IMR-90 (cell line): ENCODE measurements at regions not wholly inside any gene's neighbourhood (a gene's known extent, or its start where the extent isn't known, plus 50 kb on each side); places are given as distances from the start of the nearest gene placed in this dataset.

ENCODE experiments used
- ATAC-seq: fragments of 200-7000 bp; cut with Tn5 transposase; 2 replicates; pipeline ENCODE4 v1.9.1; 2020; ENCODE audit warnings: low read depth, mild to moderate bottlenecking, moderate library complexity
- BruUV-seq: library from RNA; stranded (reverse); fragments of 400-500 nt; replicated peaks from 2 replicates; lab custom pipeline; 2021; lab: Mats Ljungman, UMichigan
- CTCF ChIA-PET: fragments of 300-600 bp; formaldehyde crosslinking; extraction: SDS; loops from one replicate; lab custom pipeline; 2021; ENCODE audit warnings: antibody characterized with exemption; lab: Yijun Ruan, JAX
- POLR2A ChIA-PET: fragments of 300-600 bp; sonication (Branson Sonifier 250); formaldehyde crosslinking; loops from one replicate; lab custom pipeline; 2022; ENCODE audit warnings: antibody characterized with exemption; ENCODE audit not compliant: unreplicated experiment; lab: Charles Lee
- DNase-seq: peaks from one replicate; pipeline ENCODE4 v3.0.0; 2013
- H2AFZ ChIP-seq: replicated peaks from 2 replicates; pipeline ENCODE3; 2013; ENCODE audit warnings: low read length, mild to moderate bottlenecking; ENCODE audit not compliant: poor library complexity
- H2AK5ac ChIP-seq: 2 replicates; pipeline ENCODE4 v1.6.1; 2013; ENCODE audit warnings: low read depth, low read length, inconsistent platforms
- H2AK9ac ChIP-seq: replicated peaks from 2 replicates; pipeline ENCODE3; 2013; ENCODE audit warnings: mild to moderate bottlenecking, low read depth, low read length, moderate library complexity; ENCODE audit not compliant: poor library complexity
- H2BK120ac ChIP-seq: 2 replicates; pipeline ENCODE4 v1.6.1; 2013; ENCODE audit warnings: low read depth, low read length, inconsistent platforms
- H2BK15ac ChIP-seq: 3 replicates; pipeline ENCODE4 v1.6.1; 2013; ENCODE audit warnings: low read depth, low read length, inconsistent platforms
- H2BK20ac ChIP-seq: 2 replicates; pipeline ENCODE4 v1.6.1; 2013; ENCODE audit warnings: low read depth, mild to moderate bottlenecking, inconsistent platforms, low read length, moderate library complexity
- H2BK5ac ChIP-seq: 2 replicates; pipeline ENCODE4 v1.6.1; 2013; ENCODE audit warnings: mild to moderate bottlenecking, low read depth, low read length, inconsistent platforms; ENCODE audit not compliant: poor library complexity, severe bottlenecking
- H3K14ac ChIP-seq: replicated peaks from 2 replicates; pipeline ENCODE4 v1.6.1; 2013; ENCODE audit warnings: low read depth, low read length, inconsistent platforms
- H3K18ac ChIP-seq: 2 replicates; pipeline ENCODE4 v1.6.1; 2013; ENCODE audit warnings: low read depth, low read length, control low read depth
- H3K23ac ChIP-seq: 2 replicates; pipeline ENCODE4 v1.6.1; 2013; ENCODE audit warnings: low read depth, low read length, inconsistent platforms
- H3K27ac ChIP-seq: 2 replicates; pipeline ENCODE4 v1.5.1; 2013; ENCODE audit warnings: mild to moderate bottlenecking, control low read depth, low read length; ENCODE audit not compliant: insufficient read depth
- H3K27me3 ChIP-seq: 2 replicates; pipeline ENCODE4 v1.6.1; 2013; ENCODE audit warnings: low read length; ENCODE audit not compliant: control insufficient read depth, insufficient read depth
- H3K36me3 ChIP-seq: 2 replicates; pipeline ENCODE4 v1.6.1; 2013; ENCODE audit warnings: low read length, mixed read lengths; ENCODE audit not compliant: control insufficient read depth, insufficient read depth
- H3K4ac ChIP-seq: 2 replicates; pipeline ENCODE4 v1.6.1; 2013; ENCODE audit warnings: low read depth, low read length, inconsistent platforms
- H3K4me1 ChIP-seq: 2 replicates; pipeline ENCODE4 v1.6.1; 2013; ENCODE audit warnings: low read length, mixed read lengths; ENCODE audit not compliant: control insufficient read depth, insufficient read depth
- H3K4me2 ChIP-seq: 2 replicates; pipeline ENCODE4 v1.6.1; 2013; ENCODE audit warnings: low read depth, mild to moderate bottlenecking, control low read depth, low read length, moderate library complexity
- H3K4me3 ChIP-seq: 2 replicates; pipeline ENCODE4 v1.5.1; 2013; ENCODE audit warnings: low read depth, mild to moderate bottlenecking, control low read depth, low read length, moderate library complexity; ENCODE audit not compliant: insufficient read depth
- H3K56ac ChIP-seq: 2 replicates; pipeline ENCODE4 v1.6.1; 2013; ENCODE audit warnings: low read length, inconsistent platforms; ENCODE audit not compliant: insufficient read depth; ENCODE audit errors: extremely low read depth
- H3K79me1 ChIP-seq, 2 experiments: 2 replicates each; pipeline ENCODE4 v1.6.1; 2013; ENCODE audit warnings: low read length in 2 of 2, inconsistent platforms in 1 of 2, low read depth in 1 of 2
- H3K9ac ChIP-seq: 2 replicates; pipeline ENCODE4 v1.6.1; 2013; ENCODE audit warnings: low read depth, low read length, control low read depth
- H3K9me1 ChIP-seq: 2 replicates; pipeline ENCODE4 v1.6.1; 2013; ENCODE audit warnings: low read length, inconsistent platforms; ENCODE audit not compliant: insufficient read depth
- H3K9me3 ChIP-seq: 2 replicates; pipeline ENCODE4 v1.6.1; 2013; ENCODE audit warnings: low read length; ENCODE audit not compliant: control insufficient read depth, insufficient read depth
- H4K20me1 ChIP-seq: 2 replicates; pipeline ENCODE4 v1.6.1; 2013; ENCODE audit warnings: low read length, inconsistent platforms; ENCODE audit not compliant: insufficient read depth
- H4K5ac ChIP-seq: 2 replicates; pipeline ENCODE4 v1.6.1; 2013; ENCODE audit warnings: mild to moderate bottlenecking, low read depth, low read length, control low read depth
- H4K8ac ChIP-seq, 2 experiments: 2 replicates each; pipeline ENCODE4 v1.6.1; 2013; ENCODE audit warnings: low read depth in 2 of 2, low read length in 2 of 2, control low read depth in 1 of 2, inconsistent platforms in 1 of 2
- H4K91ac ChIP-seq: 2 replicates; pipeline ENCODE4 v1.6.1; 2013; ENCODE audit warnings: low read depth, low read length, inconsistent platforms; ENCODE audit not compliant: insufficient read depth
- CEBPB ChIP-seq: IDR thresholded peaks from 2 replicates; pipeline ENCODE4 v1.6.1; 2012; ENCODE audit warnings: low read depth, low read length, improper control_type of control experiment
- CHD1 ChIP-seq: IDR thresholded peaks from 2 replicates; pipeline ENCODE4 v1.6.1; 2012; ENCODE audit warnings: low read depth, low read length, improper control_type of control experiment
- CTCF ChIP-seq: conservative IDR thresholded peaks from 2 replicates; pipeline ENCODE4 v1.5.1; 2012; ENCODE audit warnings: mild to moderate bottlenecking, low read depth, low read length, improper control_type of control experiment
- ELK1 ChIP-seq: fragments of 150-350 bp; IDR thresholded peaks from 2 replicates; pipeline ENCODE4 v1.6.1; 2016; ENCODE audit warnings: low read depth, mild to moderate bottlenecking, low read length, moderate library complexity, borderline replicate concordance
- MAFK ChIP-seq: IDR thresholded peaks from 2 replicates; pipeline ENCODE4 v1.6.1; 2012; ENCODE audit warnings: low read depth, low read length, improper control_type of control experiment
- NFE2L2 ChIP-seq: fragments of 150-350 bp; IDR thresholded peaks from 2 replicates; pipeline ENCODE4 v1.6.1; 2016; ENCODE audit warnings: low read depth, mild to moderate bottlenecking, low read length
- POLR2A ChIP-seq: IDR thresholded peaks from 2 replicates; pipeline ENCODE4 v1.6.1; 2012; ENCODE audit warnings: mild to moderate bottlenecking, low read depth, low read length
- RAD21 ChIP-seq: IDR thresholded peaks from 2 replicates; pipeline ENCODE4 v1.6.1; 2012; ENCODE audit warnings: low read length, improper control_type of control experiment
- RCOR1 ChIP-seq: IDR thresholded peaks from 2 replicates; pipeline ENCODE4 v1.6.1; 2012; ENCODE audit warnings: mild to moderate bottlenecking, low read length, improper control_type of control experiment; ENCODE audit not compliant: insufficient replicate concordance
- WGBS, 2 experiments: methylation state at CpG; one replicate each; pipeline versions ENCODE4 v1.1.5 to v1.1.7; 2013; ENCODE audit warnings: missing lambda C conversion rate in 2 of 2; ENCODE audit not compliant: insufficient read length in 1 of 2; ENCODE audit errors: extremely low coverage in 2 of 2; 5-methylcytosine and 5-hydroxymethylcytosine counted together
- dilution Hi-C: fragments of 300-500 bp; cut with HindIII; formaldehyde crosslinking; loops from one replicate; pipeline ENCODE4 v1.14.3; 2018; ENCODE audit warnings: low sequenced_read_pairs; ENCODE audit not compliant: unreplicated experiment
- in situ Hi-C: fragments of 300-500 bp; cut with MboI; formaldehyde crosslinking; loops from 3 replicates; pipeline ENCODE4 v1.14.3; 2019; ENCODE audit warnings: low sequenced_read_pairs, inconsistent platforms, mixed read lengths
- intact Hi-C: fragments of 100-400 bp; cut with micrococcal nuclease; formaldehyde crosslinking; loops from 2 replicates; pipeline ENCODE4 v1.10.0; 2022
- TF ChIP-seq, protein P1 (sequence below): fragments of 150-350 bp; IDR thresholded peaks from 2 replicates; pipeline ENCODE4 v1.6.1; 2017; ENCODE audit warnings: mild to moderate bottlenecking, antibody characterized with exemption, low read length, low read depth

- no peak overlapping the region for H2AK9ac ChIP-seq
- no peak overlapping the region for H2BK5ac ChIP-seq
- no peaks in the 10 kb centered on the region for H3K9me3 ChIP-seq
- no peak overlapping the region for H4K5ac ChIP-seq
- H3K9me1 ChIP-seq: no peaks in the 10 kb centered on the region
- H3K4me3 ChIP-seq: no peak overlapping the region
- H2BK120ac ChIP-seq: no peak overlapping the region
- H2AK5ac ChIP-seq: no peak overlapping the region
- no peak overlapping the region for H3K4ac ChIP-seq
- intact Hi-C loops (no loop called here), in situ Hi-C loops (no loop called here), dilution Hi-C loops (no loop called here)
- BruUV-seq: no TSS peak
- H3K79me1 ChIP-seq: no peaks in the 10 kb centered on the region
- H4K20me1 ChIP-seq: no peaks in the 10 kb centered on the region
- H3K4me1 ChIP-seq: no peaks in the 10 kb centered on the region
- H4K91ac ChIP-seq: no peak overlapping the region
- no peak overlapping the region for H2BK15ac ChIP-seq
- ATAC-seq: no peak
- H3K36me3 ChIP-seq: no peaks in the 10 kb centered on the region
- no peak overlapping the region for H3K56ac ChIP-seq
- no peak overlapping the region for H3K9ac ChIP-seq
- H3K27me3 ChIP-seq: no peaks in the 10 kb centered on the region
- H3K14ac ChIP-seq: no peak overlapping the region
- no peak overlapping the region for H3K4me2 ChIP-seq
- no peak overlapping the region for H3K23ac ChIP-seq
- no peak overlapping the region for H4K8ac ChIP-seq
- H3K18ac ChIP-seq: no peak overlapping the region
- TF ChIP-seq MAFK (no peak), POLR2A (no peak), CEBPB (no peak), NFE2L2 (no peak), CHD1 (no peak), RAD21 (no peak), CTCF (no peak), ELK1 (no peak), RCOR1 (no peak)
- TF ChIP-seq, protein P1, sequence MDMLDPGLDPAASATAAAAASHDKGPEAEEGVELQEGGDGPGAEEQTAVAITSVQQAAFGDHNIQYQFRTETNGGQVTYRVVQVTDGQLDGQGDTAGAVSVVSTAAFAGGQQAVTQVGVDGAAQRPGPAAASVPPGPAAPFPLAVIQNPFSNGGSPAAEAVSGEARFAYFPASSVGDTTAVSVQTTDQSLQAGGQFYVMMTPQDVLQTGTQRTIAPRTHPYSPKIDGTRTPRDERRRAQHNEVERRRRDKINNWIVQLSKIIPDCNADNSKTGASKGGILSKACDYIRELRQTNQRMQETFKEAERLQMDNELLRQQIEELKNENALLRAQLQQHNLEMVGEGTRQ: no peak
- no peak overlapping the region for H2AFZ ChIP-seq
- CTCF ChIA-PET: no interaction called here
- POLR2A ChIA-PET: no interaction called here
- H2BK20ac ChIP-seq: no peak overlapping the region
- H3K27ac ChIP-seq: no peak overlapping the region
- no peak for DNase-seq
- WGBS, 2 experiments: 71% methylated on average over 1 of the region's 9 CpGs; no CpG with 5 or more reads in 1 of the 2 experiments
Observed at GRCh38 chr13:39959497-39960144, 304.2 kb downstream of the COG6 start.
